ENCODE measurements at regions not wholly inside any gene's neighbourhood (a gene's known extent, or its start where the extent isn't known, plus 50 kb on each side); places are given as distances from the start of the nearest gene placed in this dataset.

GRCh38 chr3:13262493-13263211 is 157.5 kb downstream of the NUP210 start:
- intact Hi-C loops (cut with DNase I; ENCODE audit: low total_unique reads) = no loop called here
- Histone ChIP-seq H3K4me1 (no peaks in the 10 kb centered on the region), H3K9me3 (no peaks in the 10 kb centered on the region), H3K4me3 (no peak overlapping the region), H3K27me3 (no peaks in the 10 kb centered on the region), H3K27ac (no peak overlapping the region), H3K36me3 (no peaks in the 10 kb centered on the region)
- no peak for TF ChIP-seq CTCF (IDR thresholded peaks at IDR 0.05)
- TF ChIP-seq POLR2A (IDR thresholded peaks at IDR 0.05) = no peak
- no peak for DNase-seq

DNA sequence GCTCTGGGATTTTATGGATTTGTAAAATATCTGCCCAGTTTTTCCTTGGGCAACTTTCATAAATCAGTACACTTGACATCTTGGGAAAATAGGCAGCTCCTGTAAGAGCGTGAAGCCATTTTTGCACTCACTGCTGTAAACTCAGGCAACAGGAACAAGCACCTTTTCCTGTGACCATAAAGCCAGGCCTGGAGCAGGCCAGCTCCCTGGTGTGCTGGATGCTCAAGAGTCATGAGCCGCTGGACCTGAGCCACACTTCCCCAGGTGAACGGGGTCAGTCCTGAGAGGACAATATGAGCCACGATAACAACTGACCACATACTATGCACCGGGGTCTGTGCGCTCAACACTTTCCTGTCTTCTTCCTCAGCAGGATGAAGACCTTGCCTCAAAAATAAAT is 158.2 kb downstream of the NUP210 start:
- H3K27me3 ChIP-seq = no peaks in the 10 kb centered on the region
- no peak overlapping the region for H3K4me3 ChIP-seq
- no peak for DNase-seq
- H3K4me1 ChIP-seq = no peaks in the 10 kb centered on the region
- H3K36me3 ChIP-seq = no peaks in the 10 kb centered on the region
- TF ChIP-seq POLR2A (IDR thresholded peaks at IDR 0.05) (no peak), CTCF (IDR thresholded peaks at IDR 0.05) (no peak)
- intact Hi-C loops (cut with DNase I; ENCODE audit: low total_unique reads) = no loop called here
- no peaks in the 10 kb centered on the region for H3K9me3 ChIP-seq
- H3K27ac ChIP-seq = no peak overlapping the region

DNA sequence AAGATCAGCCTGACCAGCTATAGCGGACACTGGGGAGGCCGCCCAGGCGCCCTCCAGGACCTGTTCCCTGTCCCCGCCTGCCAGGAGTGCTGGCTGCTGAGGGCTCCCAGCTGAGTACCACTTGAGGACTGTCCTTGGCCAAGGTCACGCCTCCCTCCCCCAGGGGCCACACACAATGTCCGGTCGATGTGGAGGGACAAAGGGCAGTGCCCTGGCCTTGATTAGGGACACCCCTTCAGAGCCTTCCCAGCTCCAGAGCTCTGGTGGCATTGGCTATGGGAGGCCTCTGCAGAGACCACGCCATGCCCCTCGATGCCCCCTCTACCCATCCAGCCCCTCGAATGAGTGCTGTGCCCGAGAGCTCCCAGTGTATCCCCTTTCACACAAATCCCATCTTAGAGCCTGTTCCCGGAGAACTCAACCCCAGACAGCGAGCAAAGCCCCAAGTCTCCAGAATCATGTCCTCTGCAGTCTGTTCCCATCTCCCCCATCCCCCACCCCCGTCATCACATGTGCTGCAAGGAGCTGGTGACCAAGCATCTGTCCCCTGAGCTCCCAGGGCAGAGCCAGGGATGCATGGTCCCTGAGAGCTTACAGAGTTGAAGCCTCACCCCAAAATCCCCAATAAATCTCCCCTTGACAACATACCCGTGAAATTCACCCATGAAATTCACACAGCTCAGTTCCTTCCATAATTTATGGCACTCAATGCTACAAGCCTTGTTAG is 158.9 kb downstream of the NUP210 start:
- Histone ChIP-seq H3K27ac (no peak overlapping the region), H3K4me1 (no peaks in the 10 kb centered on the region), H3K36me3 (no peaks in the 10 kb centered on the region), H3K9me3 (no peaks in the 10 kb centered on the region), H3K27me3 (no peaks in the 10 kb centered on the region), H3K4me3 (no peak overlapping the region)
- DNase-seq = no peak
- intact Hi-C loops (cut with DNase I; ENCODE audit: low total_unique reads) = no loop called here
- TF ChIP-seq CTCF (IDR thresholded peaks at IDR 0.05) = no peak
- TF ChIP-seq POLR2A (IDR thresholded peaks at IDR 0.05) = no peak

DNA sequence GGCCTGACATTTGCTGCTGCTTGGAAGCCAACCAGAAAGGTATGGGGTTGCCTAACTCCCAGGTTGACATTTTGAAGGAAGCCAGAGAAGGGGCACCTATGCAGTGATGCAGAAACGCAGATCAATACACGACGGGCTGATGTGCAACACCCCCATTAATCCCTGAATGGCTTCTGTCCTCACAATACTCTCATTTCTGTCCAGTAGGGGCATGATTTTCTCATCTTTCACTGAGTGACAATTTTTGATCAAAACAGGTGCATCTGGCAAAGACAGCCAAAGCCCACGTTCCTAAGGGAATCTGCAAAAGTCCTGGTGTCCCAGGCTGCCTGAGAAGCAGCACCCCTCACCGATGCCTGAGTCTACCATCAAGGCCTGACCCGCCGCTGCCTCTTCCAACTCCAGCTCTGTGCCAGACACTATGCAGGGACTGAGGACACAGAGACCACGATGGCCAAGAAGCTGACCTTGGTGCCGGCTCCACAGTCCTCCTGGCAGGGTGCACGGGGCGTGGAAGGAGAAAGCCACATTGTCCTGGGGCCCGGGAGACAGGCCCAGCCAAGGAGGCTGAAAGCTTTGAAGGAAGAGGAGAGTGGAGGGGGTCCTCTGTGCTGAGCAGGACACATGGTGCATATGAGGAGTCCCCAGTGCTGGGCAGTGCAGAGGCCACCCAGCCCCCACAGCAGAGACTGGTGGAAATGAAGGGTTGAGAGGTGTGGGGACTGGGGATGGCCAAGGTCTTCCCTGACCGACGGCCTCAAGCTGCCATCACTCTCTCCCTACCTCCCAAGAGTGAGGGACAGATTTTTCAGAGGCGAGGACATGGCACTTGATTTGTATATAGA is 159.6 kb downstream of the NUP210 start:
- no peak for TF ChIP-seq POLR2A (IDR thresholded peaks at IDR 0.05)
- no peak for TF ChIP-seq CTCF (IDR thresholded peaks at IDR 0.05)
- H3K4me3 ChIP-seq = no peak overlapping the region
- H3K27ac ChIP-seq = no peak overlapping the region
- H3K36me3 ChIP-seq = no peaks in the 10 kb centered on the region
- H3K9me3 ChIP-seq = no peaks in the 10 kb centered on the region
- no peaks in the 10 kb centered on the region for H3K4me1 ChIP-seq
- no peaks in the 10 kb centered on the region for H3K27me3 ChIP-seq
- DNase-seq = no peak
- intact Hi-C loops (cut with DNase I; ENCODE audit: low total_unique reads) = no loop called here

GRCh38 chr3:13259831-13260230 is 160.3 kb downstream of the NUP210 start:
- intact Hi-C loops (cut with DNase I; ENCODE audit: low total_unique reads) = no loop called here
- Histone ChIP-seq H3K27ac (no peak overlapping the region), H3K9me3 (no peaks in the 10 kb centered on the region), H3K4me1 (no peaks in the 10 kb centered on the region), H3K36me3 (no peaks in the 10 kb centered on the region), H3K27me3 (no peaks in the 10 kb centered on the region), H3K4me3 (no peak overlapping the region)
- no peak for DNase-seq
- no peak for TF ChIP-seq POLR2A (IDR thresholded peaks at IDR 0.05)
- TF ChIP-seq CTCF (IDR thresholded peaks at IDR 0.05) = no peak

All from uterus (tissue), 3 donors.